ENCODE measurements at regions not wholly inside any gene's neighbourhood (a gene's known extent, or its start where the extent isn't known, plus 50 kb on each side); places are given as distances from the start of the nearest gene placed in this dataset.

- ChIA-PET POLR2A (ENCODE audit: unreplicated experiment) (no interaction called here), CTCF (no interaction called here)
- H3K27ac ChIP-seq: no peak overlapping the region
- H4K20me1 ChIP-seq (ENCODE audit: insufficient read depth): no peaks in the 10 kb centered on the region
- H3K4me1 ChIP-seq (replicated peaks; ENCODE audit: insufficient read depth): no peaks in the 10 kb centered on the region
- H3F3A ChIP-seq (ENCODE audit: insufficient read depth, low read depth): no peaks in the 10 kb centered on the region
- DNase-seq: no peak
- intact Hi-C loops (cut with micrococcal nuclease; ENCODE audit: unreplicated experiment): no loop called here
- TF ChIP-seq EZH2 (IDR thresholded peaks at IDR 0.05; ENCODE audit: low read depth) (no peak), CTCF (conservative IDR thresholded peaks at IDR 0.05) (no peak)
- H3K9me3 ChIP-seq (ENCODE audit: insufficient read depth, low read depth): no peaks in the 10 kb centered on the region
- H3K4me3 ChIP-seq: no peak overlapping the region
- H3K36me3 ChIP-seq (ENCODE audit: low read depth): no peaks in the 10 kb centered on the region
- H3K4me2 ChIP-seq: no peak overlapping the region
- BruUV-seq (replicated peaks): no TSS peak
- no peak overlapping the region for H2AFZ ChIP-seq
- H3K9me2 ChIP-seq (ENCODE audit: insufficient read depth): no peaks in the 10 kb centered on the region
- no peaks in the 10 kb centered on the region for H3K79me2 ChIP-seq (ENCODE audit: low read depth)
- H3K27me3 ChIP-seq (ENCODE audit: insufficient read depth, low read depth): no peaks in the 10 kb centered on the region
Observed at GRCh38 chr16:55233464-55233863, 90.5 kb upstream of the IRX6 start.

DNA sequence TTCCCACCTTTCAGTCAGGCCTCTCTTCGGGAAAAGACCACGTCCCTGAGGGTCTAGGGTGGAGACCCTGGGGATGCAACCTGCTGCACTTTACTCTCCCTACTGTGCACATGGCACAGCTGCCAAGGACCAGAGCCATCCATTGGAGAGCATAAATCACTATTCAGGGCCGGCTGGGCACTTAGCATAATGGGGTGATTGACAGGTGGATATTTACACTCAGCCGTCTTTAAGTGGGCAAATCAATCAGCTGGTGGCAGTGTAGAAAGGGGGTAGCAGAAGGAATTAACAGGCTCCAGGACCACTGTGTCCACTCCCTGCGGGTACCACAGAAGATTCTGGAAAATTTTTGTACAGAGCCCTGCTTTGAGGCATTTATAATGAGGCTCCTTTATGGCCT is 87.3 kb upstream of the IRX6 start:
- intact Hi-C loops (cut with micrococcal nuclease; ENCODE audit: unreplicated experiment): no loop called here
- TF ChIP-seq CTCF (conservative IDR thresholded peaks at IDR 0.05) (no peak), EZH2 (IDR thresholded peaks at IDR 0.05; ENCODE audit: low read depth) (no peak)
- ChIA-PET POLR2A (ENCODE audit: unreplicated experiment) (no interaction called here), CTCF (no interaction called here)
- Histone ChIP-seq H3K9me3 (ENCODE audit: insufficient read depth, low read depth) (no peaks in the 10 kb centered on the region), H3K27ac (no peak overlapping the region), H2AFZ (no peak overlapping the region), H3K4me3 (no peak overlapping the region), H4K20me1 (ENCODE audit: insufficient read depth) (no peaks in the 10 kb centered on the region), H3K4me2 (no peak overlapping the region), H3K79me2 (ENCODE audit: low read depth) (no peaks in the 10 kb centered on the region), H3K4me1 (replicated peaks; ENCODE audit: insufficient read depth) (no peaks in the 10 kb centered on the region), H3K9me2 (ENCODE audit: insufficient read depth) (no peaks in the 10 kb centered on the region), H3K36me3 (ENCODE audit: low read depth) (no peaks in the 10 kb centered on the region), H3K27me3 (ENCODE audit: insufficient read depth, low read depth) (peaks cover 7% of the 10 kb centered on the region; the same call in 1 of the 2 replicates), H3F3A (ENCODE audit: insufficient read depth, low read depth) (no peaks in the 10 kb centered on the region)
- DNase-seq: no peak
- no TSS peak for BruUV-seq (replicated peaks)

- Histone ChIP-seq H4K20me1 (ENCODE audit: insufficient read depth) (no peaks in the 10 kb centered on the region), H3K4me1 (replicated peaks; ENCODE audit: insufficient read depth) (no peaks in the 10 kb centered on the region), H3F3A (ENCODE audit: insufficient read depth, low read depth) (no peaks in the 10 kb centered on the region), H3K4me3 (no peak overlapping the region), H3K36me3 (ENCODE audit: low read depth) (no peaks in the 10 kb centered on the region), H3K27me3 (ENCODE audit: insufficient read depth, low read depth) (peaks cover 7% of the 10 kb centered on the region; the same call in 1 of the 2 replicates), H3K9me2 (ENCODE audit: insufficient read depth) (no peaks in the 10 kb centered on the region), H3K9me3 (ENCODE audit: insufficient read depth, low read depth) (no peaks in the 10 kb centered on the region), H3K79me2 (ENCODE audit: low read depth) (no peaks in the 10 kb centered on the region), H3K4me2 (no peak overlapping the region), H2AFZ (no peak overlapping the region), H3K27ac (no peak overlapping the region)
- ChIA-PET POLR2A (ENCODE audit: unreplicated experiment) (no interaction called here), CTCF (no interaction called here)
- intact Hi-C loops (cut with micrococcal nuclease; ENCODE audit: unreplicated experiment): no loop called here
- no peak for DNase-seq
- BruUV-seq (replicated peaks): no TSS peak
- TF ChIP-seq CTCF (conservative IDR thresholded peaks at IDR 0.05) (no peak), EZH2 (IDR thresholded peaks at IDR 0.05; ENCODE audit: low read depth) (no peak)
Observed at GRCh38 chr16:55239723-55240122, 84.3 kb upstream of the IRX6 start.
